ENCODE measurements at regions not wholly inside any gene's neighbourhood (a gene's known extent, or its start where the extent isn't known, plus 50 kb on each side); places are given as distances from the start of the nearest gene placed in this dataset.

GRCh38 chr6:63097222-63097621 is 114.0 kb upstream of the FKBP1C start:
- no peak for ATAC-seq
- no peak overlapping the region for H3K4me3 Mint-ChIP-seq

GRCh38 chr6:63098789-63099188 is 112.5 kb upstream of the FKBP1C start:
- no peaks in the 10 kb centered on the region for H3K27me3 Mint-ChIP-seq
- H3K4me3 Mint-ChIP-seq = no peak overlapping the region
- H3K4me1 Mint-ChIP-seq = no peaks in the 10 kb centered on the region
- DNase-seq = no peak
- no peak overlapping the region for H3K27ac Mint-ChIP-seq
- H3K9me3 Mint-ChIP-seq = peaks cover 0 to 6% of the 10 kb centered on the region in 2 donors
- ATAC-seq = no peak

More at GRCh38 chr6:63097222-63097621, 114.0 kb upstream of the FKBP1C start:
- peaks cover 0 to 5% of the 10 kb centered on the region in 2 donors for H3K9me3 Mint-ChIP-seq
- no peak for DNase-seq
- no peak overlapping the region for H3K27ac Mint-ChIP-seq
- no peaks in the 10 kb centered on the region for H3K27me3 Mint-ChIP-seq
- no peaks in the 10 kb centered on the region for H3K4me1 Mint-ChIP-seq

- Mint-ChIP-seq H3K27me3 (no peaks in the 10 kb centered on the region), H3K4me3 (no peak overlapping the region), H3K27ac (no peak overlapping the region), H3K4me1 (no peaks in the 10 kb centered on the region), H3K9me3 (peaks cover 0 to 10% of the 10 kb centered on the region in 2 donors)
- ATAC-seq (no peak), DNase-seq (no peak)
Measured at GRCh38 chr6:63099772-63100459, 111.4 kb upstream of the FKBP1C start.

GRCh38 chr6:63114610-63115211 is 96.6 kb upstream of the FKBP1C start:
- ATAC-seq (no peak), DNase-seq (no peak)
- Mint-ChIP-seq H3K4me1 (no peaks in the 10 kb centered on the region), H3K4me3 (no peak overlapping the region), H3K9me3 (peaks cover 6 to 7% of the 10 kb centered on the region in 2 donors), H3K27ac (no peak overlapping the region), H3K27me3 (no peaks in the 10 kb centered on the region)

- Mint-ChIP-seq H3K4me3 (no peak overlapping the region), H3K27me3 (no peaks in the 10 kb centered on the region), H3K27ac (no peak overlapping the region), H3K9me3 (peaks cover 0 to 9% of the 10 kb centered on the region in 2 donors), H3K4me1 (no peaks in the 10 kb centered on the region)
- ATAC-seq (no peak), DNase-seq (no peak)
Measured at GRCh38 chr6:63121166-63121565, 90.1 kb upstream of the FKBP1C start.

GRCh38 chr6:63140114-63140513 is 71.2 kb upstream of the FKBP1C start:
- peaks cover 17 to 41% of the 10 kb centered on the region in 2 donors for H3K9me3 Mint-ChIP-seq
- H3K27me3 Mint-ChIP-seq = no peaks in the 10 kb centered on the region
- no peak overlapping the region for H3K4me3 Mint-ChIP-seq
- DNase-seq (no peak), ATAC-seq (no peak)
- H3K27ac Mint-ChIP-seq = no peak overlapping the region
- H3K4me1 Mint-ChIP-seq = no peaks in the 10 kb centered on the region

- Mint-ChIP-seq H3K27me3 (no peaks in the 10 kb centered on the region), H3K27ac (no peak overlapping the region), H3K4me1 (no peaks in the 10 kb centered on the region), H3K4me3 (no peak overlapping the region), H3K9me3 (peaks cover 17 to 41% of the 10 kb centered on the region in 2 donors)
- DNase-seq (no peak), ATAC-seq (no peak)
Measured at GRCh38 chr6:63140692-63141318, 70.5 kb upstream of the FKBP1C start.

- no peak overlapping the region for H3K4me3 Mint-ChIP-seq
- H3K27me3 Mint-ChIP-seq = no peaks in the 10 kb centered on the region
- peaks cover 0 to 8% of the 10 kb centered on the region in 2 donors for H3K9me3 Mint-ChIP-seq
- DNase-seq = no peak
- no peaks in the 10 kb centered on the region for H3K4me1 Mint-ChIP-seq
- no peak for ATAC-seq
- no peak overlapping the region for H3K27ac Mint-ChIP-seq
Measured at GRCh38 chr6:63149730-63150129, 61.5 kb upstream of the FKBP1C start.

GRCh38 chr6:63154535-63154934 is 56.7 kb upstream of the FKBP1C start:
- H3K4me3 Mint-ChIP-seq = no peak overlapping the region
- no peaks in the 10 kb centered on the region for H3K4me1 Mint-ChIP-seq
- H3K27ac Mint-ChIP-seq = no peak overlapping the region
- DNase-seq (no peak), ATAC-seq (no peak)
- no peaks in the 10 kb centered on the region for H3K27me3 Mint-ChIP-seq
- peaks cover 0 to 4% of the 10 kb centered on the region in 2 donors for H3K9me3 Mint-ChIP-seq

Measured in stimulated activated naive CD8-positive, alpha-beta T cell treated with anti-CD3 and anti-CD28 coated beads, Interleukin-15, amount 100 ng/mL, for 72 hours (primary cell).